ENCODE measurements at regions not wholly inside any gene's neighbourhood (a gene's known extent, or its start where the extent isn't known, plus 50 kb on each side); places are given as distances from the start of the nearest gene placed in this dataset.
"Not testable (repeated sequence)": the region's sequence is repeated elsewhere in the genome, so short reads cannot be mapped to it uniquely, and the experiment has no call there.

DNA sequence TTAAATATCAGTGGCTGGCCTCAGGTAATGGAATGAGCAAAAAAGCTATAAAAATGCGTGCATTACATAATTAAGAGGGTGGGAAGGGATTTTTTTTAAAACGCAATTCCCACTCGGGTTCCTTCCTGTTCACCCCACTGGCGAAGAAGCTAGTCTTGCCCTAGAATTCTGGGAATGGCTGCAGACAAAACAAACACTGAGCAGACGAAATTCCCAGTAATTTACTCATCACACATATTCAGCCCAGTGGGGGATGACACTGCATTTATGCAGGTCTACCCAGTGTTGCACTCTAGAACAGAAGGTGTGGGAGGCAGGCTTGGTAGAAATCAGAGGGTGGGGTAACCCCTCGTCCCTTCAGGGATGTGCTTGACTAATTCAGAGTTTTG, 2695.0 kb upstream of the DEFB115 start:
- DNase-seq: no peak

DNA sequence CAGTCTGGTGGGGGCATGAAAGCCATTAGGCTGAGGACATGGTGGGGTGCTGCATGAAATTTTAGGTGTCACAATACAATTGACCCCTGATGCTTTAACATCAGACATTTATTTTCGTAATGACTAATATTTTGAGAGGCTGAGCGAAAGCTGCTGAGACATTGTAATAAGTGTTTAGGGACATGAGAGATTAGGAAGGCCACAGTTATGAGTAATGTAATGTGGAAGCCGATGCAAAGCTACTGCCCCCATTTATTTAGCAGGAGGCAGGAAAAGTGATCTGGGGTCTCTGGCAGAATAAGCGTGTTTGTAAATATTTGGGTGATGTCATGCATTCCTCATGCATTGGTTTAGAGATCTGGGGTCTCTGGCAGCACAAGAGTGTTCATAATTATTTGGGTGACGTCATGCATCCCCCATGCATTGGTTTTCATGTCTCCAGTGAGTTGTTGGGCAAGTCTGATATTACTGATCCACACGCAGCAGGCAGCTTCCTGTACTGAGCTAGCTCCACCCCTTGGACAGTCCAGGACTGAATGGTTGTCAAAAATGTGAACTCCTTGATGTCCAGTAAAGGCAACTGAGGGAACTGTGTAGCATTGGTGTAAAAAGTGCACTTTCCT, 2694.5 kb upstream of the DEFB115 start:
- DNase-seq: not testable (repeated sequence)

DNA sequence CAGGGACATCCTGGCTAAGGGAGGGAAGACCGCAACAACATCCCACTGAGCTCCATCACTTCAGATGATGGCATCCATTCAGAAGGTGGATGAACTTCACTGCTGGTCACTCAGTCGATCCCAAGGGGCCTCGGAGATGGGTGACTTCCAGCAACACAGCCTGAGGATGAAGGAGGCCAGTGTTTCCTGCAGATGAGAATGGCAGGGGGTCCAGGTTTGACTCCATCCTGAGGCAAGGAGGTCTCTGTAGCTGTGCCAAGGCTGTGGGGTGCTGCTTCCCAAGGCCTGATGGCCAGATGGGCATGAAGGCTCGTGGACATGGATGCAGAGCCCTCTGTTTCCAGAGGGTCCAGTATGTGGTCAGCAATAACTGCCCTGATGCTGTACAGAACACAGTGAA, 2693.4 kb upstream of the DEFB115 start:
- not testable (repeated sequence) for DNase-seq

DNA sequence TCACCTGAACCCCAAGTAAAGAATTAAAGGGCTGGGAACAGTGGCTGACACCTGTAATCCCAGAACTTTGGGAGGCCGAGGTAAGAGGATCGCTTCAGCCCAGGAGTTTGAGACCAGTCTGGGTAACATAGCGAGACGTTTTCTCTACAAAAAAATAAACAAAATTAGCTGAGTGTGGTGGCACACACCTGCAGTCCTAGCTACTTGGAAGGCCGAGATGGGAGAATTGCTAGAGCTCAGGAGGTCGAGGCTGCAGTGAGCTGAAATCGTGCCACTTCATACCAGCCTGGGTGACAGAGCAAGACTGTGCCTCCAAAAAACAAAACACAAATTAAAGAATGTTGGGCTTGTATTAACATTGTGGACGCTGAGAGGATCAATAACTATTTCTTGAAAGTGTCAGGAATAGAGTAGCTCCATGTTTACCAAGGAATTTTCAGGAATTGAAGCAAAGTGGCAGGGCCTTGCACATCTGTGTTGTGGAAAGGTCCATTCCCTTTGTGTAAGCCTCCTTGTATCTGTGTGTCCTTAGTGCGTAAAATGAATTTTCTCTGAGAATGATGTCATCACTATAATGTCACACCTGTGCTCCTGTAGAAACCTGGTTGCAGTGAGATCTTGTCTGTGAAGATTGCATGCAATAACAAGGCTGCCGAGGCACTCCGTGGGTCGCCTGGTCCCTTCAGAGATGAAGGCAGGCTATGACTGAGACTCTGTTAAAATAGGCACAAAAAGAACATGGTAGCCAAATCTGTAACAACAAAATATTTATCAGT, 2692.6 kb upstream of the DEFB115 start:
- DNase-seq: not testable (repeated sequence)

DNA sequence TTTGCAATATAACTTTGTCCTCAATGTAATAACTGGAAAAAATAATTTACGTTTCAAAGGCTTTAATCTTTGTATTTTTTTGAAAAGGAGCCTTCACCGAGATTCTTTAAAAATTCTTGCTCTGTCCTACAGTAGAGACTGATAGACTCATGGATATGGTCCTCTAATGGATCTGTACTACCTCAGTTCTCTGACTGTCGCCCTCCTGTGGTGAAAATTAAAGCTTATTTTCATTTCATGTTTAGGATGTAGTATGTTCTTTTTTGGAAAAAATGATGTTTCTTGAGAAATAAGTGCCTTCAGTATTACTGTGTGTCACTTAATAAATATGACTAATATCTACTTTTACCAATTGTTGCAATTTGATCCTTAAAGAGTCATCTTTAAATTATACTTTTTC, 2681.5 kb upstream of the DEFB115 start:
- not testable (repeated sequence) for DNase-seq

DNA sequence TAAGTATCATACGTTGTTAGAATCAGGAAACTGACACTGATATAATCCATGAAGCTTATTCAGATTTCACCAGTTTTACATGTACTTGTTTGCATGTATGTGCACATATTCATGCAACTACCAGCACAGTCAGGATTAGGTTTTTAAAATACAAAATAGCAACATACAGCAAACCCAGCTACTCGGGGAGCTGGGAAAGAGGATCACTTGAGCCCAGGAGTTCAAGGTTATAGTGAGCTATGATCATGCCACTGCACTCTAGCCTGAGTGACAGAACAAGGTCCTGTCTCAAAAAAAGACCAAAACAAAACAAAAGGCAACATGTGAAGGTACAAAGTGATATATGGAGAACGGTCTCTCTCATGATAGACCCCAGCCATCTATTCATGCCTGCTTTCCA, 2665.8 kb upstream of the DEFB115 start:
- DNase-seq: not testable (repeated sequence)

DNA sequence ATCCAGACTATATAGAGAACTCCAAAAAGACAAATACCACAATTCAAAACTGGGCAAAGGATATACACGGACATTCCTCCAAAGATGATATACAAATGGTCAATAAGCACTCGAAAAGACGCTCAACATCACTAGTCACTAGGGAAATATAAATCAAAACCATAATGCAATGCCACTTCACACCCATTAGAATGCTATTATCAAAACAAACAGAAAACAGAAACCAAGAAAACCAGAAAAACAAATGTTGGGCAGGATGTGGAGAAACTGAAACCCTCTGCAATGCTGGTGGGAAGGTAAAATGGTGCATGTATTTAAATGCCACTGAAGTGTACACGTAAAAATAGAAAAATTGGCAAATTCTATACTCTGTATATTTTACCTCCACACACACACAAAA, 2664.1 kb upstream of the DEFB115 start:
- not testable (repeated sequence) for DNase-seq

DNA sequence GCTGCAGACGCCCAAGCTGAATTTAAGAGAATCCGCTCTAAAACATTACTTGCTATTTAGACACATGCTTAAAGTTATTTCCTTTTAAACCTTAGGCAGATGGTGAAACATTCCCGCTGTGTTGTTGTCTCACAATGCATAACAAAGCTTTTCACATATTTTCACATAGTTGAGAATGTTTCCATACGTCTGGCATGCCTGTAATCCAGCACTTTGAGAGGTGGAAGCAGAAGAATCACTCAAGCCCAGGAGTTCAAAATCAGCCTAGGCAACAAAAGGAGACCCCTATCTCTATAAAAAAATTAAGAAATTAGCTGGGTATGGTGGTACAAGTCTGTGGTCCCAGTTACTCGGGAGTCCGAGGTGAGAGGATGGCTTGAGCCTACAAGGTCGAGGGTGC, 2663.0 kb upstream of the DEFB115 start:
- DNase-seq: not testable (repeated sequence)

DNA sequence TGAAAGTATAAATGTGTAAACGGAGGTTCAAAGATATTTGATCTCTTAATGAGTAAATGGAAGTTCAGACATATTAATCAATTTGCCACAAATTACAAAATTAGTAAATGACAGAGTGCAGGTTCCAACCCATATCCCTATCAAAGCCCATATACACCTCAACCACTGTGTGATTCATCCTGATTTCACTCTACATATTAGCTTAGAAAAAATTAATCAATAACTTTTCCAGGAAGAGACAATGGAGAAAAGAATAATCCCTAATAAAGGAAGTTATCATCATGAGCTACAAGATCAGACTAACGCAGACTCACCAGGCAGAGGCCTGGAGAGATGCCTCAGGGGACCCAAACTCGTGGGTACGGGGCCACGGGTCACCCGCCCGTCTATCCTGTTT, 2655.5 kb upstream of the DEFB115 start:
- DNase-seq: not testable (repeated sequence)

DNA sequence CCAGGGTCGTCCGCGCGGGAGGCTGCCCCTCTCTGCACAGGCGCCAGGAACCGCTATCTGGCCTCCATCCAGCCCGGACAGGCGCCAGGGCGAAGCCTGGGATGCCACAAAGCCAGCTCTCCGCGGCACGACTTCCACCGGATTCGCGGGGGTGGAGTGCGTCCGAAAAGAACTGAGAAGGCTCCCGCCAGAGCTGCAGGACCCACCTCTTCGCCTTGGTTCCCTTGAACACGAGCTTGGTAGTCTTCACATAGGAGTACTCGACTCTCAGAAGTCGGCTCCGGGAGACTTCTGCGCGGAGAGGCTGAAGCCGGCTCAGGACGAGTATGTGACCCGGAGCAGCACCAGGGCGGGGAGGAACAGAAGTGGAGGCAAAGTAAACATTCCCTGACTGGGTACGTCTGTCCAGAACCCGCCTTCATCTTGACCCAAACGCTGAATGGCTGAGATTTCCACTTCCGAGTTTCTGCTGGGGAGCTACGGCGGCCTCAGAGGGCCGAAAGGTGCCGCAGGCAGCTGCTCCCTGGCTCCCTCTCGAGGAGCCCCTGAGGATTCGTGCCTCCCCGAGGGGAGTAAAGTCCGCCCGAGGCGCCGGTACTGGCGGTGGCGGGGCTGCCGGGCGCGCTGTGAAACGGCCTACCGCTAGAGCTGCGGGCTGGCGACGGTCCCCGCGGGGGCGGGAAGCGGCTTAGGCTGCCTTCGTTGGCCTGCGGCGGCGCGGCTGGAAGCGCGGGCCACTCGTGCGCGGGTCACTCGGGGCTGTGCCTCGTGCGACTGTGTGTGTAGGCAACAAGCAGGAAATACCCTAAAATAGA, 2654.9 kb upstream of the DEFB115 start:
- peak; percentile 29 for DNase-seq

DNA sequence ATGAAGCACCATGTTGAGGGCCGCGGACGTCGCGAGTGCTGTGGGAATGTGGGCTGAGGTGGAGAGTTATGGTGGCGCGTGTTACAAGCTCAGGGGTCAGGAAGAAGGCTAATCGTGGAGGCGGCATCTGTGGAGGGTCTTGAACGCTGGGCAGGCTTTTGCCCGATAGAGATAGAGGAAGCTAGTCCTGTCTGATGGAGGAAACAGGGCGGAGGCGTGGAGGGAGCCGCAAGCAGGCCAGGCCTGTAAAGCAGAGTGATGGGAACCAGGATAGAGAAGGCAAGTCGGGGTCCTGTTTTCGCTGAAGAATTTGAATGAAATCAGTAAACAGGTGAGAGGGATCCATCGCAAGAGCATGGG, 2654.3 kb upstream of the DEFB115 start:
- not testable (repeated sequence) for DNase-seq

DNA sequence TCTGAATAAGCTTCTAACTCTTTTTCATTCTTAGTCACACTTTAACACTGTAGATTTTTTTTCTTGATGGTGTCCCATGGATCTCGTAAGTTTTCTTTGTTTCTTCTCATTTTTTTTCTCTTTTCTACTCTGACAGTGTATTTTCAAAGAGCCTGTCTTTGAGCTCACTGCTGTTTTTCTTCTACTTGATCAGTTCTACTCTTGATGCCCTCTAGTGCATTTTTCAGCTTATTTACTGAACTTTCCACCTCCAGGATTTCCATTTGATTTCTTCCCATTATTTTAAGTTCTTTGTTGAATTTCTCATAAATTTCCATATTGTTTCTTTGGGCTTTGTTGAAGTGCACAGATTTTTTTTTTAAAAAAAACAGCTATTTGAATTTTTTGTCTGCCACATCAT, 2641.1 kb upstream of the DEFB115 start:
- no peak for DNase-seq

DNA sequence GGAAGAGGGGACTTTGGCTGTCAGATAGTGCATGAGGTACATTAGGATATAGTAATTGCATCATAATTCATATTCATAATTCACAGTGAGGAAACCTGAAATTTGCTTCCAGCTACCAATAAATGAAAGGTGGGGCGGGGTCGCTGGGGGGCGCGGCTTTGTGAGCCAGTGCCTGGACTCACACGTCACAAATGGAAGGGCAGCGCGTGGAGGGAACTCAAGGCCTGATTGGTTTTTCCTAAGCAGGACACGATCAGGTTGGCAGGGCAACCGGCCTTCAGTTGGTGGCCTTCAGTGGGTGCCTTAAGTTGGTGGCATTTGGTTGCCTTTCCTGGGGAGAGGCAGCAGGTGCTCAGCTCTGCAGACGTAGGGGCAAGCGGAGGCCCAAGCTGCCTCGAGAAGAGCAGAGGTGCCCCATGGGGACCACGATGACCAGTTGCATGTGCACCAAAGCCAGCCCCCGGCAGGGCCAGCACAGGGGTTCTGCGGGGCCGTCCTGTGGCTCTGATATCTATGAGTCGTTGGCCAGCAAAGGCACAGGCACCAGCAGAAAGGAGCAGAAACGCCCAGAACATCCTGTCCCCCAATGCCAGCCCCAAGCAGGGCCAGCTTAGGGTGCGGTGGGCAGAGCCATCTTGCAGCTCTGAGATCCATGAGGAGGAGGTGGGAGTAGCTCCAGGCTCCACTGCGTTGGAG, 2637.4 kb upstream of the DEFB115 start:
- not testable (repeated sequence) for DNase-seq

DNA sequence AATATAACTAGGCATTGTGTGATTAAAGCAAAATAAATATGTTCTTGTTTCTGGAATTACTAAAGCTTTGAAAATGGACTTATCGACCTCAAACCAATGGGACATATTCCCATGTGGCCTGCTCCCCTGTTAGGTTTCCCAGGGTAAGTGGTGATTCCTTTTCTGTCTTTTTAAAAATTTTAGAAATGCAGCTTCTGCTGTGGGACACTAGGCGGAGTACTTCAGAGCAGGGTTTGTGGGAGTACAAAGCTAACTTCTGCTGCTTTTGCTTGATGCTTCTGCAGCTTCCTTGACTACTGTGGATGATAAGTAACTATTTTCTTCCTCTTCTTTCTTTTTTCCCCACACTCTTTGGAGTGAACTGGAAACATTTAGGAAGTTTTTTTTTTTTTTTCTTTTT, 2632.4 kb upstream of the DEFB115 start:
- DNase-seq: not testable (repeated sequence)

DNA sequence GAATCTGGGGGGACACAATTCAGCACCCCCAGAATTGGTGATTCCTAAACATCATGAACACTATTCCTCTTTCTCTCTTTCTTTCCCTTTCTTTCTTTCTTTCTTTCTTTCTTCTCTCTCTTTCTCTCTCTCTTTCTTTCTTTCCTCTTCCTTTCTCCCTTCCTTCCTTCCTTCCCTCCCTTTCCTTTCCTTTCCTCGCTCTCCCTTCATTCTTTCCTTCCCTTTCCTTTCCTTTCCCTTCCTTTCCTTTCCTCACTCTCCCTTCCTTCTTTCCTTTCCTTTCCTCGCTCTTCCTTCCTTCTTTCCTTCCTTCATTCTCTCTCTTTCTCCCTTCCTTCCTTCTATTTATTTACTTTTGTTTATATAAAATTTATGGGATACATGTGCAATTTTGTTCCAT, 2616.6 kb upstream of the DEFB115 start:
- DNase-seq: not testable (repeated sequence)
